Vagina (tissue), 2 donors: ENCODE measurements at regions not wholly inside any gene's neighbourhood (a gene's known extent, or its start where the extent isn't known, plus 50 kb on each side); places are given as distances from the start of the nearest gene placed in this dataset.

Source experiments
- CTCF ChIP-seq, 3 experiments: fragments of 450-650 bp in 2 of 3; fragments of 200-600 bp in 1 of 3; sonication (generic) in 1 of 3; IDR thresholded peaks; one replicate each; pipeline ENCODE4 v1.5.1; 2017 to 2019; ENCODE audit warnings: antibody characterized with exemption in 3 of 3, mild to moderate bottlenecking in 2 of 3, moderate library complexity in 2 of 3
- POLR2A ChIP-seq, 2 donors: fragments of 450-650 bp; IDR thresholded peaks; one replicate each; pipeline ENCODE4 v1.6.1; 2017; ENCODE audit warnings: antibody characterized with exemption in 2 of 2, mild to moderate bottlenecking in 2 of 2, moderate library complexity in 2 of 2

GRCh38 chr5:133734916-133735315 is 122.6 kb upstream of the FSTL4 start:
- TF ChIP-seq CTCF (IDR thresholded peaks at IDR 0.05) (no peak), POLR2A (IDR thresholded peaks at IDR 0.05) (no peak)
